KBM-7 (cell line): ENCODE measurements at regions not wholly inside any gene's neighbourhood (a gene's known extent, or its start where the extent isn't known, plus 50 kb on each side); places are given as distances from the start of the nearest gene placed in this dataset.
"Not testable (repeated sequence)": the region's sequence is repeated elsewhere in the genome, so short reads cannot be mapped to it uniquely, and the experiment has no call there.

ENCODE experiments used
- DNase-seq: peaks from one replicate; pipeline ENCODE4 v3.0.0-alpha.2; 2015
- in situ Hi-C: fragments of 300-500 bp; cut with MboI; formaldehyde crosslinking; loops from 2 replicates; pipeline ENCODE4 v1.14.3; 2020; ENCODE audit warnings: low sequenced_read_pairs, low pct_unique_long_range_greater_than_20kb, mixed read lengths

DNA sequence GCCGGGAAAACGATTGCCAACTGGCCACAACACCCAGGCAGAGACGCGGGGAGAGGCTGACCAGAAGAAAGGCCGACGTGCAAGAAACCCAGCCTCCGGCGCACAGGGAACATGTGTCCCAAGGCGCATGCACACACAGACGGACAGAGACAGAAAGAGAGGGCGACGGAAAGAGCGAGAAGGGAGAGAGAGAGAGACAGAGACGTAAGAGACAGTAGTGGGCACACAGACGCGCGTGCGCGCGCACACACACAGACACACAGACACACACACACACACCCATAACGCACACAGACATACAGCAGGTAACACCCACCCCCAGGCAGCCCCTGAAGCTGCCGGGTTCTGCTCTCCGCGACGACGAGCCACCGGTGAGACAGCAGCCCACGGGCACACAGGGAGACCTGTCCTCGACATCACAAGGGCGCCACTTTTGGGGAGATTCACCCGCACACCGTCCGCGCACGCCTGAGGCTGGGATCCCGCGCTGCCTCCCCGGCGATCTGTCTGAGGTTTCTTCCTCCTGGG is 1581.8 kb downstream of the FOXD4L5 start:
- in situ Hi-C loops, DNase-seq: not testable (repeated sequence)
